ENCODE measurements at regions not wholly inside any gene's neighbourhood (a gene's known extent, or its start where the extent isn't known, plus 50 kb on each side); places are given as distances from the start of the nearest gene placed in this dataset.

DNA sequence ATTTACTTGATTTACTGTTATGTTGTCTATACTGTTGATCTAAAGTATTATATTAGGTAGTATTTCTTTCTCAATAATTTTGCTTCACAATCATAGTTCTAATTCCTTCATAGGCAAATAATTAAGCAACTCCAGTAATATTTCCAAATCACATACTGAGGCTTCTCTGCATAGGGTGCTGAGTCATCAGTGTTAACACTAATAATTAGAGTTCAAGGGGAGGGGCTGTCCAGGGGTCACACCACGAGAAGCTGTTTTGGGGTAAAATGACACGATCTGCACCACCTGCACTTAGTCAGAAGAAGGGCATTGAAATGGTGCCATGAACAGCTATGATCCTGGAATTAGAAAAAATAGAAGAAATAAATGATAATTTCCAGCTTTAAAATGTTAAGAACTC lies 1230.9 kb upstream of the SLC10A2 start:
- no peak overlapping the region for H3K4me2 ChIP-seq (ENCODE audit: insufficient read depth, low read length)
- no peaks in the 10 kb centered on the region for H3K36me3 ChIP-seq (ENCODE audit: insufficient read depth, low read length)
- H3K9me3 ChIP-seq (ENCODE audit: low read depth, low read length), result no peaks in the 10 kb centered on the region
- H3K27ac ChIP-seq (ENCODE audit: low read depth, low read length), result no peak overlapping the region
- no peak overlapping the region for H2AFZ ChIP-seq (ENCODE audit: low read length)
- H3K4me3 ChIP-seq (ENCODE audit: insufficient read depth, low read length), result no peak overlapping the region
- no peaks in the 10 kb centered on the region for H3K4me1 ChIP-seq (ENCODE audit: insufficient read depth, low read length)
- H3K27me3 ChIP-seq (ENCODE audit: insufficient read depth, low read length), result no peaks in the 10 kb centered on the region
- no peaks in the 10 kb centered on the region for H4K20me1 ChIP-seq (ENCODE audit: insufficient read depth, low read length)
- no peak for TF ChIP-seq CTCF (IDR thresholded peaks at IDR 0.05; ENCODE audit: extremely low read depth, low read depth, low read length)
- no peak for DNase-seq (ENCODE audit: insufficient read length, low spot score, missing footprints)
- no peaks in the 10 kb centered on the region for H3K79me2 ChIP-seq (ENCODE audit: insufficient read depth, low read length)

DNA sequence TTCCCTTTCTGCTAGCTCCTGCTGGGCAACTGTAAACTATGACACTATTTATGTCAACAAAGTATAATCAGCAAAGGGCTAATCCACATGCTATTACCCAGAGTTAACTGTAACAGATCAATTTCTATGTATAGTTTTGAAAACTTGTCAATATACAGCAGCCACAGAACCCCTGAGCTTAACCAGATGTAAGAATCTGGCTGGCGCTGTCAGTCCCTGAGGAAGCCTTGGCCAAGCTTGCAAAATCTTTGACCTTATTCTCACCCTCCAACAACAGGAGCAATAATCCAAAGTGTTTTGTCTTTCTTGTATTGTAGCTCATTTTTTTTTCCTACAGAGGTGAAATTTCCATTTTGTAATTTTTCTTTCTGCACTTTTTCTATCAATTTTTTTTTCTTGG lies 1230.1 kb upstream of the SLC10A2 start:
- no peak overlapping the region for H3K4me2 ChIP-seq (ENCODE audit: insufficient read depth, low read length)
- no peak overlapping the region for H3K4me3 ChIP-seq (ENCODE audit: insufficient read depth, low read length)
- no peaks in the 10 kb centered on the region for H3K36me3 ChIP-seq (ENCODE audit: insufficient read depth, low read length)
- H3K9me3 ChIP-seq (ENCODE audit: low read depth, low read length), result no peaks in the 10 kb centered on the region
- H2AFZ ChIP-seq (ENCODE audit: low read length), result no peak overlapping the region
- no peak for DNase-seq (ENCODE audit: insufficient read length, low spot score, missing footprints)
- no peaks in the 10 kb centered on the region for H3K79me2 ChIP-seq (ENCODE audit: insufficient read depth, low read length)
- H3K4me1 ChIP-seq (ENCODE audit: insufficient read depth, low read length), result no peaks in the 10 kb centered on the region
- no peak overlapping the region for H3K27ac ChIP-seq (ENCODE audit: low read depth, low read length)
- no peak for TF ChIP-seq CTCF (IDR thresholded peaks at IDR 0.05; ENCODE audit: extremely low read depth, low read depth, low read length)
- no peaks in the 10 kb centered on the region for H4K20me1 ChIP-seq (ENCODE audit: insufficient read depth, low read length)
- no peaks in the 10 kb centered on the region for H3K27me3 ChIP-seq (ENCODE audit: insufficient read depth, low read length)

DNA sequence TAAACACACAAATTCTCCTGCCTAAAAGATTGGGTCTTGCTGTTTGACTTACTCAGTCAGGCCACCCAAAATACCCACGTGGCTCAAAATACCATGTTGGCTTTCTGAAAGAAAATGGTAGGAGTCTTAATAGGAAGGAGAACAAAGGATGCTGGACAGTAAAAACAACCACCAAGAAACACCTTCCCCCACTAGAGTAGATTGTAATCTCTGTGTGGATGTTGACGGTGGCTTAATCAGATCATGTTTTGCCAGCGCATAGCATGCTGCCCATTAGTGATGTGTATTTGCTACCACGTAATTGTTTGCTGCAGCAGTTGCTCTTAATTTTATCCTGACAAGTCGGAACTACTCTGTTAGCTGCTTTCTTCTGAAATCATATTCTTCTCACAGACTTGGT lies 1229.3 kb upstream of the SLC10A2 start:
- no peaks in the 10 kb centered on the region for H3K79me2 ChIP-seq (ENCODE audit: insufficient read depth, low read length)
- H3K4me3 ChIP-seq (ENCODE audit: insufficient read depth, low read length), result no peak overlapping the region
- H4K20me1 ChIP-seq (ENCODE audit: insufficient read depth, low read length), result no peaks in the 10 kb centered on the region
- DNase-seq (ENCODE audit: insufficient read length, low spot score, missing footprints), result no peak
- H3K27me3 ChIP-seq (ENCODE audit: insufficient read depth, low read length), result no peaks in the 10 kb centered on the region
- no peaks in the 10 kb centered on the region for H3K9me3 ChIP-seq (ENCODE audit: low read depth, low read length)
- no peak for TF ChIP-seq CTCF (IDR thresholded peaks at IDR 0.05; ENCODE audit: extremely low read depth, low read depth, low read length)
- H3K4me1 ChIP-seq (ENCODE audit: insufficient read depth, low read length), result no peaks in the 10 kb centered on the region
- H3K36me3 ChIP-seq (ENCODE audit: insufficient read depth, low read length), result no peaks in the 10 kb centered on the region
- no peak overlapping the region for H3K4me2 ChIP-seq (ENCODE audit: insufficient read depth, low read length)
- H3K27ac ChIP-seq (ENCODE audit: low read depth, low read length), result no peak overlapping the region
- H2AFZ ChIP-seq (ENCODE audit: low read length), result no peak overlapping the region

- Histone ChIP-seq H3K9me3 (ENCODE audit: low read depth, low read length) (peaks cover 2% of the 10 kb centered on the region), H3K27me3 (ENCODE audit: insufficient read depth, low read length) (no peaks in the 10 kb centered on the region), H3K4me3 (ENCODE audit: insufficient read depth, low read length) (no peak overlapping the region), H2AFZ (ENCODE audit: low read length) (no peak overlapping the region), H4K20me1 (ENCODE audit: insufficient read depth, low read length) (no peaks in the 10 kb centered on the region), H3K27ac (ENCODE audit: low read depth, low read length) (no peak overlapping the region), H3K4me2 (ENCODE audit: insufficient read depth, low read length) (no peak overlapping the region), H3K36me3 (ENCODE audit: insufficient read depth, low read length) (no peaks in the 10 kb centered on the region), H3K4me1 (ENCODE audit: insufficient read depth, low read length) (no peaks in the 10 kb centered on the region), H3K79me2 (ENCODE audit: insufficient read depth, low read length) (no peaks in the 10 kb centered on the region)
- no peak for TF ChIP-seq CTCF (IDR thresholded peaks at IDR 0.05; ENCODE audit: extremely low read depth, low read depth, low read length)
- no peak for DNase-seq (ENCODE audit: insufficient read length, low spot score, missing footprints)
These were observed 1223.2 kb upstream of the SLC10A2 start for GRCh38 chr13:104289400-104289799.

Measured in osteoblast (primary cell).